Upper lobe of left lung (tissue), 6 donors: ENCODE measurements at regions not wholly inside any gene's neighbourhood (a gene's known extent, or its start where the extent isn't known, plus 50 kb on each side); places are given as distances from the start of the nearest gene placed in this dataset.

Experiments
- ATAC-seq, 2 donors: fragments of 200-7000 bp; cut with Tn5 transposase; one replicate each; pipeline ENCODE4 v1.9.1; 2022; ENCODE audit warnings: mild to moderate bottlenecking in 2 of 2, moderate library complexity in 2 of 2; ENCODE audit not compliant: low FRiP score in 2 of 2
- DNase-seq, 2 donors: peaks; one replicate each; pipeline ENCODE4 v3.0.0-alpha.2; 2019 to 2020
- H3K27ac ChIP-seq, 4 donors: fragments of 200-600 bp; sonication (generic); one replicate each; pipeline ENCODE4 v1.5.1; 2016 to 2019
- H3K27me3 ChIP-seq, 4 donors: fragments of 200-600 bp; sonication (generic); one replicate each; pipeline ENCODE4 v1.5.1; 2017 to 2019
- H3K36me3 ChIP-seq, 4 donors: fragments of 200-600 bp; sonication (generic); one replicate each; pipeline ENCODE4 v1.5.1; 2016 to 2019
- H3K4me1 ChIP-seq, 4 donors: fragments of 200-600 bp; sonication (generic); one replicate each; pipeline ENCODE4 v1.5.1; 2018 to 2019
- H3K4me3 ChIP-seq, 4 donors: fragments of 200-600 bp; sonication (generic); one replicate each; pipeline ENCODE4 v1.5.1; 2017 to 2019; ENCODE audit warnings: mild to moderate bottlenecking in 2 of 4, moderate library complexity in 1 of 4
- H3K9me3 ChIP-seq, 4 donors: fragments of 200-600 bp; sonication (generic); one replicate each; pipeline ENCODE4 v1.5.1; 2018 to 2019
- CTCF ChIP-seq, 6 experiments: fragments of 450-650 bp in 4 of 6; fragments of 200-600 bp in 2 of 6; sonication (generic) in 2 of 6; IDR thresholded peaks; one replicate each; pipeline ENCODE4 v1.5.1; 2016 to 2019; ENCODE audit warnings: antibody characterized with exemption in 6 of 6
- EP300 ChIP-seq, 4 donors: sonication (generic); formaldehyde crosslinking; IDR thresholded peaks; one replicate each; pipeline ENCODE4 v1.5.1; 2017; ENCODE audit warnings: antibody characterized with exemption in 4 of 4, control low read depth in 2 of 4
- POLR2A ChIP-seq, 4 donors: fragments of 450-650 bp; IDR thresholded peaks; one replicate each; pipeline ENCODE4 v1.5.1; 2016 to 2017; ENCODE audit warnings: antibody characterized with exemption in 4 of 4, mild to moderate bottlenecking in 2 of 4
- POLR2AphosphoS5 ChIP-seq, 2 donors: sonication (generic); formaldehyde crosslinking; IDR thresholded peaks; one replicate each; pipeline ENCODE4 v1.5.1; 2017; ENCODE audit warnings: antibody characterized with exemption in 2 of 2
- WGBS, 2 donors: methylation state at CpG; one replicate each; pipeline ENCODE4 v1.1.5; 2017 to 2018; 5-methylcytosine and 5-hydroxymethylcytosine counted together
- donor health status: DM: no; HTN: no; CAD: no; lungs with moderate emphysema.
- donor health status: DM: no; HTN: yes; CAD: no; lungs with severe emphysema.

GRCh38 chr20:24764027-24764793, 184.9 kb upstream of the CST7 start:
- WGBS, 2 donors, result 89 to 94% methylated on average over 7 to 16 of the region's 16 CpGs

GRCh38 chr20:24764794-24765202, 184.3 kb upstream of the CST7 start:
- H3K9me3 ChIP-seq, result peaks cover 0 to 4% (median 0%) of the 10 kb centered on the region in 4 donors
- ATAC-seq (no peak), DNase-seq (peak in 1 of 2 donors; percentile 18)
- WGBS, 2 donors, result 81 to 84% methylated on average over 7 to 9 of the region's 9 CpGs
- TF ChIP-seq POLR2A (IDR thresholded peaks at IDR 0.05) (no peak), CTCF (IDR thresholded peaks at IDR 0.05) (no peak), EP300 (IDR thresholded peaks at IDR 0.05) (no peak), POLR2AphosphoS5 (IDR thresholded peaks at IDR 0.05) (no peak)
- H3K27ac ChIP-seq, result no peak overlapping the region
- no peaks in the 10 kb centered on the region for H3K36me3 ChIP-seq
- no peak overlapping the region for H3K4me3 ChIP-seq
- H3K4me1 ChIP-seq, result no peaks in the 10 kb centered on the region
- H3K27me3 ChIP-seq, result no peaks in the 10 kb centered on the region

More at GRCh38 chr20:24764027-24764793, 184.9 kb upstream of the CST7 start:
- DNase-seq (peak in 1 of 2 donors; percentile 14), ATAC-seq (no peak)
- TF ChIP-seq POLR2A (IDR thresholded peaks at IDR 0.05) (no peak), POLR2AphosphoS5 (IDR thresholded peaks at IDR 0.05) (no peak), CTCF (IDR thresholded peaks at IDR 0.05) (no peak), EP300 (IDR thresholded peaks at IDR 0.05) (no peak)
- peaks cover 0 to 4% (median 0%) of the 10 kb centered on the region in 4 donors for H3K9me3 ChIP-seq
- H3K27me3 ChIP-seq, result no peaks in the 10 kb centered on the region
- H3K36me3 ChIP-seq, result no peaks in the 10 kb centered on the region
- H3K4me3 ChIP-seq, result no peak overlapping the region
- no peaks in the 10 kb centered on the region for H3K4me1 ChIP-seq
- no peak overlapping the region for H3K27ac ChIP-seq

GRCh38 chr20:24765316-24766142, 183.5 kb upstream of the CST7 start:
- Histone ChIP-seq H3K4me1 (no peaks in the 10 kb centered on the region), H3K9me3 (peaks cover 0 to under 1% (median 0%) of the 10 kb centered on the region in 4 donors), H3K27me3 (no peaks in the 10 kb centered on the region), H3K4me3 (no peak overlapping the region), H3K36me3 (no peaks in the 10 kb centered on the region), H3K27ac (no peak overlapping the region)
- ATAC-seq (no peak), DNase-seq (peak in 1 of 2 donors; percentile 14)
- TF ChIP-seq EP300 (IDR thresholded peaks at IDR 0.05) (no peak), CTCF (IDR thresholded peaks at IDR 0.05) (no peak), POLR2A (IDR thresholded peaks at IDR 0.05) (no peak), POLR2AphosphoS5 (IDR thresholded peaks at IDR 0.05) (no peak)
- WGBS, 2 donors, result 77 to 92% methylated on average over 6 to 12 of the region's 12 CpGs

GRCh38 chr20:24766143-24766527, 182.9 kb upstream of the CST7 start:
- no peaks in the 10 kb centered on the region for H3K27me3 ChIP-seq
- TF ChIP-seq POLR2AphosphoS5 (IDR thresholded peaks at IDR 0.05) (no peak), CTCF (IDR thresholded peaks at IDR 0.05) (no peak), POLR2A (IDR thresholded peaks at IDR 0.05) (no peak), EP300 (IDR thresholded peaks at IDR 0.05) (no peak)
- ATAC-seq (no peak), DNase-seq (no peak)
- 79 to 87% methylated on average over 2 of the region's 2 CpGs for WGBS, 2 donors
- no peaks in the 10 kb centered on the region for H3K4me1 ChIP-seq
- no peaks in the 10 kb centered on the region for H3K36me3 ChIP-seq
- no peak overlapping the region for H3K4me3 ChIP-seq
- H3K27ac ChIP-seq, result no peak overlapping the region
- H3K9me3 ChIP-seq, result no peaks in the 10 kb centered on the region
